Stimulated activated CD4-positive, alpha-beta T cell treated with anti-CD3 and anti-CD28 coated beads, Interleukin-1b, Interleukin-23, amount 100 ng/mL, for 4 hours (primary cell): ENCODE measurements at regions not wholly inside any gene's neighbourhood (a gene's known extent, or its start where the extent isn't known, plus 50 kb on each side); places are given as distances from the start of the nearest gene placed in this dataset.

Source experiments
- DNase-seq, 2 donors: peaks; one replicate each; pipeline ENCODE4 v3.0.0-alpha.2; 2020; ENCODE audit warnings: low read depth in 2 of 2

DNA sequence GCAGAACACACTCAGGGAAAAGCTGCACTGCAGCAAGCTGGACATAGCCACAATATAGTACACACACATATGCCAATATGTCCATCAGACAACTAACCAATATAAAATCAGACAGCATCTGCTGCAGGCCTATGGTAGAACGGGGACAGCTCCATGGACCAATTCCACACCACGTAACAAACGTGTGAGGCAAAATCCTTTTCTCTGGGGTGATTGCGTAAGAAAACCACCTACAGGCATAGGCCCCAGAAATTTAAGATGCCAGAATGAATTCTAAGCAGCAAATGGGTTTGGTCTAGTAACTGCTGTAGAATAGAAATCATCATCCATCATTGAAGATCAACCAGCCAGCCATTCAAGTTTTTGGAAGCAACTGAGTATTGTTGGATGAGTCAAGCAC is 368.9 kb upstream of the TMPO start:
- no peak for DNase-seq

GRCh38 chr12:98149270-98149669 is 366.1 kb upstream of the TMPO start:
- no peak for DNase-seq

DNA sequence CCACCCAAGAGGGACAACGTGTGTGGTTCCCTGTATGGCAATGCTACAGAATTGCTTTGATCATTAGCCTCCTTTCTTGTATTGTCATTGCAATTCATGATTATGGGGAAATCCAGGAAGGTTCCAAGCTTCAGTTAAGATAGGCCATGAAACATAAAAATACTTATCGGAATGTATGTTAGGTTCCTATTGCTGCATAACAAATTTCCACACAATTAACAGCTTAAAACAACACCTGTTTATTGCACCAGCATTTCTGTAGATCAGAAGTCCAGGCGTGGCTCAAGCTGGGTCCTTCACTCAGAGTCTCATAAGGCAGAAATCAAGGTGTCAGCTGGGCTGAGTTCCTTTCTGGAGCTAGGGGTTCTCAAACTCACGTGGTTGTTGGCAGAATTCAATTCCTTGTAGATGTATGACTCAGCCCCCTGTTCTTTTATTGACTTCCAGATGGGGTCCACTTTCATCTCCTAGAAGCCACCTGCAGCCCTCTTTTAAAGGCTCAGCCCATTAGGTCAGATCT is 365.6 kb upstream of the TMPO start:
- DNase-seq: no peak

GRCh38 chr12:98151105-98151590 is 364.2 kb upstream of the TMPO start:
- no peak for DNase-seq

DNA sequence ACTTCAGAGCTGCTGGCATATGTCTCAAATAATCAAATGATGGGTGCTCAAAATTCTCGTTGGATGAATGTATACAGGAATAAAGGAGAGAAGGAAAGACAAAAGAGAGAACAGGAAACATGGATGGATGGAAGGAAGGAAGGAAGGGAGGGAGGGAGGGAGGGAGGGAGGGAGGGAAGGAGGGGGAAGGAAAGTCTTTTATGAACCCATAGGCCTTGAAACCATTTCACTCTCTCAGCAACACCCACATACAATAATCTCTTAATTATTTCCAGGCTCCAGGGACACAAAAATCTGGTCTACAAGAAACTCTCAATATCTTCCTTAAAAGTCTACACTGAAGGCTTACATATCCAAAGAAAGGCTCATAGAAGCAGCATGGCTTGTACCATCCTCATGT is 363.4 kb upstream of the TMPO start:
- DNase-seq: no peak

- DNase-seq: no peak
Observed at GRCh38 chr12:98154850-98155249, 360.5 kb upstream of the TMPO start.

DNA sequence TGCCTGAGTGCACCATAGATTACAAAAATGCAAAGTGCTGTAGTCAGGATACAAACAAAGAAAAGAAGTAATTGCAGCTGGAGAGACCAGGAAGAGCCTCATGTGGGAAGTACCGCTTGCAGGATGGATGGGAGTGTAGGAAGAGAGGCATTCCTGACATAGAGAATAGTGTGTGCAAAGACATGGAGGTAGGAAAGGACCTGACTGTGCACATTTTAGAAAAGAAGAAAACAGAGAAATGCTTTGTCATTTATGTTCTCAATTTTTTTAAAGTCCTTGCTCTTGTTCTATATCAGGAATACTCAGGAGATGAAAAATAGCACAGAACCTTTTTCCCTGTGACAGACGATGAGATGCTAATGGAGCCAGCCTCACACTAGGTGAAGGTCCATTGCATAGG is 358.7 kb upstream of the TMPO start:
- DNase-seq: no peak

DNA sequence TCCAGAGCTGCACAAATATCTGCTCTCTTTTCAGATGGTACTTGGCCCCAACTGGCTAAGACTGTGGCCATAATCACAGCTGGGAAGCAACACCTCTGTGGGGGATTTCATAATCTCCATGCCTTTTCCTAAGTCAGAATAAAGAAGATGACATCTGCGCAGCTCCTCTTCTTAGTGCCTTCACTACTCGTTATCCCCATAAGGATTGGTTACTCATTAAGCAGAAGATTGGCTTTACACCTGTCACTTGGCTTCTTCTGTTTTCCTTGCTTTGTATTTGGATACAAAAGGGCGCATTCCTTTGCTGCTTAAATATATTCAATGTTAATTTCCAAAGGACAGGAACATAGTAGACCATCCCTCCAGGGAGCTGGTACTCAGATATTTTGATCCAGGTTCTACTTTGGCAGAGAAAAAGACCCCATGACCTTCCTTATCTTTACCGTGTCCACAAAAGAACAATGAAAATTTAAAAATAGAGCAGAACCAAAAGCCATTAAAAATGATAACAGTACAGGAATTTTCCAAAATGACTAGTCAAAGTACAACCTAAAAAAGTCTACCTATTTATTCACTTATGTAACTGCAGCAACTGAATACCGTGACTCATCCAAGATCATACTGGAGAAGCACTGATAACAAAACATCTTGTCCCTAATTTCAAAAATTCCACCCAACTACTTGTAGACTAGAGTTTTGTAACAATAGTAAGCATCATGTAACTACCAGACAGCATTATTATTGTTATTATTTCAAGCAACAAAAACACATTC is 352.3 kb upstream of the TMPO start:
- no peak for DNase-seq

GRCh38 chr12:98172304-98172703 is 343.1 kb upstream of the TMPO start:
- no peak for DNase-seq

- DNase-seq: no peak
Observed at GRCh38 chr12:98172801-98173200, 342.6 kb upstream of the TMPO start.

DNA sequence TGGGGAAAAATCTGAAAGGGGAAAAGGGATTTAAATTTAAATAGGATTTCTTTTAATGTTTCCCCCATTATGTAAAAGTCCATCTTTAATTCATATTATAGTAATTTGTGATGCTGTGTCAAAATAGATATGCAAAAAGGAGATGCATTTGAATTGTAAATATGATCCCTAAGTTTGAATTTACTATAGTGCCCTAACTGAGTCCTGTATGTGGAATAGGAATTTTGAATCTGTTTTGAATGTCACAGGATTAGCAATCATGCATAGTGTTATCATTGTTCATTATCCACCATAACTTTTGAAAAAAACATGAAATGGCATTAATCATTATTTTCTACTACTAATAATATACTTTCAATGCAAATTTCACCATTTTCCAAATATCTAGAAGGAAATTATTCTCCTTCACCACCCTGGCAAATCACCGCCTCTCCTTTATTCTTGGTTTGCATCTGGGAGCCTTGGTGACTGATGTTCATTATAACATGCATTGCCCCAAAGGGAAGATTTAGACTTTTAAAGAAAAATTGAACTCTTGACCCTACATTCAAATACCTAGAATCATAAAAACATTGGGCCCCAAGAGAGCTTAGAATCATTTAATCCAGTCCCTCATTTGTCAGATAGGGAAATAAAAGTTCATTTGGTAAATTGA is 341.5 kb upstream of the TMPO start:
- no peak for DNase-seq

DNA sequence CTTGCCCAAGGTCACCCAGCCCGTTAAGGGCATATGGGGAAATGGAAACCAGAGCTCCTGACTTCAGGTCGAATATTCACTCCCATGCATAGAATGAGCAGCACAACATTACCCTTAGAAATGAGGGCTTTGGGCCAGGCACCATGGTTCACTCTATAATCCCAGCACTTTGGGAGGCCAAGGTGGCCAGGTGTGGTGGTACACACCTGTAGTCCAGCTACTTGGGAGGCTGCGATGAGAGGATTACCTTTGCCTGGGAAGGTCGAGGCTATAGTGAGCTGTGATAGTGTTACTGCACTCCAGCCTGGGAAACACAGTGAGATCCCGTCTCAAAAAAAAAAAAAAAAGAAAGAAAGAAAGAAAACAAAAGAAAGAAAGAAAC is 341.0 kb upstream of the TMPO start:
- no peak for DNase-seq

DNA sequence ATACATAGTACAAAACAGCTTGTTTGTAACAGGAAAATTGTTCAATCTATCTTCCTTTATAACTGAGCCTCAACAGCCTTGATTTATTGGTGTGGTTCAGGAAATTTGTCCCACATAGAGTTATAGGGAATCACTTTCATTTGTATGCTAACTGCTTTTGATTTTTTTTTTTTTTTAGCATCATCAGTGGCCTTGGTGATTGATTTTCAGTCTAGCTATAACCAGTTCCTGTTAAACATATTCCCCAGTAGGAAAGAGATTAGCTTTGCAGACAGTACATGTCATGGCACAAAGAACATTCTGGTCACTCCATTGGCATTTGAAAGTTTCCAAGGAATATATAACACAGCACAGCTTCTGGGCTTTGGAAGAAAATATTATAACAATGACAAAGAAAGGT is 337.3 kb upstream of the TMPO start:
- no peak for DNase-seq

DNA sequence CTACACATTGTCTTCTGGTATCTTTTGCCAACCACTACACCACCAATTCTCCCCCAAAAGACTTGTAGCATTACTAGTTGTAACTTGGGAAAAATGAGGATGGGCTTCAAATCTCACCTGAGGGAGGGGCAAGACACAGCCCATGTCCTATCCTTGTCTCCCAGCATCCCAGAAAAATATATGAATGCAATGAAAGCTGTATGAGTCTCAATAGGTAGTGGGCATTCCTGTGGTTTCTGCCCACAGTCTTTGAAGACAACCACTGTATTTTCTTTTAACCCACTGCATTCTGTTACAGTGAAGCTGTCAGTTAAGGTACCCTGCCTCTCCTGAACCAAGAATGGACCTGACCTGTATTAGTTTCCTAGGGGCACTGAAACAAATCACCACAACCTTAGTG is 336.2 kb upstream of the TMPO start:
- DNase-seq: no peak

DNA sequence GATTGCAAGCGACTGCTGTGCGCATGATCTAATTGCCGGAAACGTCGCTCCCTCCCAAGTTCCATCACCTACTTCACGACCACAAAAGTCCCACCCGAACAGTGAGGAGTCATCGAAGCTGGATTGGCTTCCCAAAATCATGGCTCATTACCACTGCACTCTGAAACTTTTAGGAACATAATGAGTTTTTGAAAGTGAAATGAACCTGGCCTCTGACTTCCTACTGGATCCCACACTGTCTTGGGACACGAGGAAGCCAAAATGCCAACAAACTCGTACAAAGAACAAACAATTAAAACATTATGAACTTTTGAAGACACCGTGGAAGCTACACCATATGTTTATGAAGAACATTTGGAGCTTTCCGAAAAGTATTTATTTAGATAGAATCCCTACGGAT is 334.8 kb upstream of the TMPO start:
- no peak for DNase-seq

DNA sequence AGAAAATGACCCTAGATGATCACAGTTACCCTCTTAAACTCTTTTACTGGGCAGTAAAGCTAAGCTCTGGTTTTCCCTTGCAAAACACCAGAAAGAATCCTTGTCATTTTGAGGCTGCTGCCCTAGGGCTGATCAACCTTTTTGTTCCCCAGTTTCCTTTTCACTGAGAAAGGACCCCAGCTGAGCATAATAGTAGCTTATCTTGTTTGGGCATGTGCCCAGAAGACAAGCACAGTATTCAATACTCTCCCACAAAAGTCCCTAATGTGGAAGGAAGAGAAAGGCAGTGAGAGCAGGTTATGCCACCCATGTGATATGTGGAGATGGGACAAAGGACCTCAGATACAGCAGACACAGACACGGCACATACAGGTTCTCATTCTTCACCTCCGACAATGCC is 332.6 kb upstream of the TMPO start:
- DNase-seq: no peak

DNA sequence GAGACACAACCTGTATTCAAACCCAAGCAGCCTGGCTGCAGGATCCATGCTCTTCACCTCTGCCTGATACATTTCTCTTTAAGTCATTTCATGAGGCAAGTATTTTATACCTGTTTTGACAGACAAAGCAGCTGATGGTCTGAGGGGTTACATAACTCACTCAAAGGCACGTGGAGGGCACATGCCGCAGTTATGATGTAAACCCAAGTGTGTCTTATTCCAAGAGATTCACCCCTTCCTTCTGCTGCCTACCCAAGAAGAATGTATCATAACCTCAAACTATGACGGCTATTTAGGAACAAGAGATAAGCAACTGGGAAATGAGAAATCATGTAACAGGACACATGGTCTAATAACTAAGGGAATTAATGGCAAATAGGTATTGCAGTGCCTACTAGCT is 329.8 kb upstream of the TMPO start:
- no peak for DNase-seq

- no peak for DNase-seq
Observed at GRCh38 chr12:98188650-98189077, 326.7 kb upstream of the TMPO start.

DNA sequence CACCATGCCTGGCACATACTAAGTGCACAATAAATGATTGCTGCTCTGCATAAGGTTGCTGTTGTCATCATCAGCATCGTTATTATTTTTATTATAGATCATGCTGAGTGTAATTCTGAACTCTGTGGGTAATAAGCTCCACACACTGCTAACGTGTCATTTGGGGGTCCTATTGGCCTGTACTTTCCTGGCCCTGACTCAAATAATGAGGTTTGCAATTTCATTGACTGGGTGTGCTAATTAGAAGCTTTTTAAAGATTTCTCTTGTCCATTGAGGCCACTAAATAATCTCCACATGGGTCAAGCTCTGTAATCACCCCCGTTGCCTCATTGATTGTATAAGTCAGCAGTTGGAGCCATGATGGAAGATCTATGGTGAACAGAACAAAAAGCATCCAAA is 320.8 kb upstream of the TMPO start:
- no peak for DNase-seq

GRCh38 chr12:98198261-98198982 is 317.0 kb upstream of the TMPO start:
- DNase-seq: no peak

DNA sequence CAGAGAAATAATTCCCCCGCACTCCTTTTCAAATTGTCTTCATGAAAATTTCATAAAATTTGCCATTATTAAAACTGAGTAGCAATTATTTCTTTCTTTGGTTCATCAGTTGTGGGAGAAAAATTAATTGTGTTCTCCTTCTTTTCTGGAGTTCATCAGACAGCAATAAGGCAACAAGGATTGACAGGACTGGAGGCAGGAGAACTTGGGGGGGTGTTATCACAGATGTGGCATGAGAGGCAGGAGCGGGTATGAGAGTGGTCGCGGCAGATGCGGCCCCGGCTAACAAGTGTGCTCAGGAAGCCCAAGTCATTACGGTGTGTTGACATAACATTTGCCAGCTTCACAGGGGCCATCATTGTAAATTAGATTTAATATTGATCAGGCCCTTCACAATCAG is 306.6 kb upstream of the TMPO start:
- DNase-seq: no peak

DNA sequence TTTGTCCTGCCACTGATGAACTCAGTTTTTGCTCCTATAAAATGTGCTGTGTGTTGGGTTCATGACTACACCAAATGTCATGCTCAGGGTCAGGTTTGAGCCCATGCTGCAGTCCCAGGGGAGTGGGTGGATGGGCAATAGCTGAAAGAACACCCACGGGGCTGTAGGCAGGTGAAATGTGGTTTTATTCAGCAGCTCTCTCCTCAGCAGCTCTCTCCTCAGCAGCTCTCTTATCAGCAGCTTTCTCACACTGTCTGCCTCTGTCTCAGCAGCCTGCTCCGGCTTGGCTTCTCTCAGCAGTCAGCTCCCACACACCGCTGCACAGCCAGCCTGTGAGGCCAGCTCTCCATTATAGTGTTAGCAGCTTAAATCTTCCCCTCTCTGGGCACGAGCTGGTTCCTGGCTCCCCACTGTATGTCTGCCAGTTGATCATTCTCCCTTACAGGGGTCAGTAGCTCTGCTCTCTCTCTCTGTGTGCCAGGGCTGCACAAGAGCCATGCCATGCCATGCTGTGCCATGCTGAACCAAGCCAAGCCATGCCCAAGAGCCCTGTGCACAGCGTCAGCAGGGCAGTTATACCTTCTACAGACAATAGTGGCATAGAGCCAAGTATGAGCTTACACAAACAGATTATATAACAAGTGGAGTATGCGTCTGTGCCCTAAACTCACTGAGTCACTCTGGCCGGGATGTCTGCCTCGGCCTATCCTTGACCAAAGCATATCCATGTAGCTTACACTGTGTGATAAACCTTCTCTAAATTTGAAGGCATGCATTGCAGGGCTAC is 303.3 kb upstream of the TMPO start:
- DNase-seq: no peak
